Uterus (tissue), 3 donors: ENCODE measurements at regions not wholly inside any gene's neighbourhood (a gene's known extent, or its start where the extent isn't known, plus 50 kb on each side); places are given as distances from the start of the nearest gene placed in this dataset.

Experiments used
- DNase-seq, 2 donors: peaks; one replicate each; pipeline ENCODE4 v3.0.0-alpha.2; 2019 to 2020
- H3K27ac ChIP-seq, 2 donors: fragments of 200-600 bp; sonication (generic); 1 replicate in 1 of 2; 2 replicates in 1 of 2; pipeline ENCODE4 v1.5.1; 2016 to 2018
- H3K27me3 ChIP-seq, 2 donors: fragments of 200-600 bp; sonication (generic); one replicate each; pipeline ENCODE4 v1.5.1; 2018 to 2019; ENCODE audit warnings: control low read depth in 1 of 2
- H3K36me3 ChIP-seq, 2 donors: fragments of 200-600 bp; sonication (generic); one replicate each; pipeline ENCODE4 v1.5.1; 2019; ENCODE audit warnings: control low read depth in 1 of 2
- H3K4me1 ChIP-seq, 2 donors: fragments of 200-600 bp; sonication (generic); one replicate each; pipeline ENCODE4 v1.5.1; 2018 to 2019; ENCODE audit warnings: control low read depth in 1 of 2
- H3K4me3 ChIP-seq, 2 donors: fragments of 200-600 bp; sonication (generic); 1 replicate in 1 of 2; 2 replicates in 1 of 2; pipeline ENCODE4 v1.5.1; 2018 to 2019; ENCODE audit warnings: mild to moderate bottlenecking in 1 of 2
- H3K9me3 ChIP-seq, 2 donors: fragments of 200-600 bp; sonication (generic); one replicate each; pipeline ENCODE4 v1.5.1; 2019; ENCODE audit warnings: control low read depth in 1 of 2
- CTCF ChIP-seq, 4 experiments: fragments of 200-600 bp in 2 of 4; fragments of 450-650 bp in 2 of 4; sonication (generic) in 2 of 4; IDR thresholded peaks; one replicate each; pipeline ENCODE4 v1.5.1; 2016 to 2019; ENCODE audit warnings: antibody characterized with exemption in 4 of 4, mild to moderate bottlenecking in 2 of 4, moderate library complexity in 1 of 4
- POLR2A ChIP-seq, 2 donors: fragments of 450-650 bp; IDR thresholded peaks; one replicate each; pipeline ENCODE4 v1.6.1; 2016; ENCODE audit warnings: antibody characterized with exemption in 2 of 2, mild to moderate bottlenecking in 1 of 2, moderate library complexity in 1 of 2
- intact Hi-C: fragments of 100-400 bp; cut with DNase I; formaldehyde crosslinking; loops from one replicate; pipeline ENCODE4 v1.15.1; 2023; ENCODE audit warnings: low total_unique reads
- donor health status: DM: yes; HTN: yes; CAD: no.

DNA sequence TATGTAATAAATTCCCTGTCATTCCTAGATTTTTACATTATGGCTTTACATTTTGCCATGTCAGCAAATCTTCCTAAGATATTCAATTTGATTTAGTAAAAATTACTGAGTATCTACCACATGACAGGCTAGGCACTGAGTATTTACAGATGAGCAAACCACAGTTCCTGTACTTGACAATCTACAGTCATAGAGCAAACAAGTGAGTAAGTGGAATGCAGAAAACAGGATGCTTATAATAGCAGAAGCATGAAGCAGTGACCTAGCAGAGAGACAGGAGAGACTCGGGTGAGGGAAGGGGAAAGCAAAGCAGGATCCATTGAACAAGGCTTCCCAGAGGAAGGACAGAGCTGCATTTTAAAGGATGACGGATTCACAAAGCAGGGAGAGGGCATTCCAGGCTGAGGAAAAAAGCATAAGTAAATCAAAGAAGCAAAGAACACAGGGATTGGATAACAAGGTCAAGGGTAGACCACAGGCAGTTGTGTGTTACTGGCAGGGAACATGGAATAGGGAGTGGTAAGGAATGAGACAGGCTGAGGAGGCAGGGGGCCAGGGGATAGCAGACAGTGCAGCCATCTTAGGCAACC, 124.7 kb upstream of the C1QTNF7 start:
- Histone ChIP-seq H3K27me3 (no peaks in the 10 kb centered on the region), H3K36me3 (no peaks in the 10 kb centered on the region), H3K4me3 (no peak overlapping the region), H3K9me3 (no peaks in the 10 kb centered on the region), H3K27ac (peak overlapping the region; percentile 42 to 46), H3K4me1 (no peaks in the 10 kb centered on the region)
- intact Hi-C loops: no loop called here
- TF ChIP-seq CTCF (IDR thresholded peaks at IDR 0.05) (no peak), POLR2A (IDR thresholded peaks at IDR 0.05) (no peak)
- peak in 1 of 2 donors; percentile 22 for DNase-seq

GRCh38 chr4:15314974-15315373, 112.9 kb upstream of the C1QTNF7 start:
- H3K27ac ChIP-seq: no peak overlapping the region
- no peaks in the 10 kb centered on the region for H3K4me1 ChIP-seq
- intact Hi-C loops: no loop called here
- no peaks in the 10 kb centered on the region for H3K9me3 ChIP-seq
- TF ChIP-seq CTCF (IDR thresholded peaks at IDR 0.05): no peak
- TF ChIP-seq POLR2A (IDR thresholded peaks at IDR 0.05): no peak
- H3K4me3 ChIP-seq: no peak overlapping the region
- DNase-seq: no peak
- no peaks in the 10 kb centered on the region for H3K36me3 ChIP-seq
- H3K27me3 ChIP-seq: no peaks in the 10 kb centered on the region

DNA sequence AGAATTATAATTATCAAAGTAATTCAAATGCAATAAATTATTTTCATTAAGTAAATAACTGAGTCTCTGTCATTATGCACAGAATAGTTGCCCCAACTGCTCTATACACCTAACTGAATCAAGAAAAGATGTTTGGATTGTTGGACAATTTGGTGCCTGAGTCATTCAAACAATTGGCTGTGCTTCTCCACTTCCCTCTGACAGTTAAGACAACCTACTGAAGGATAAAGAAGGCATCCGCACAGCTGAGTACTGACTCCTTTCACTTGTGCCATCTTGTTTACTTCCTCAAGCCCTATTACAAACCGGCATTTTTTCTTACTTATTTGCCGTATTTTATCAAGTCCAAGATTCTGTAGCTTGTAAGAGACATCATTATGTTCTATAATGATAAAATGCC, 110.6 kb upstream of the C1QTNF7 start:
- Histone ChIP-seq H3K27ac (no peak overlapping the region), H3K36me3 (no peaks in the 10 kb centered on the region), H3K27me3 (no peaks in the 10 kb centered on the region), H3K9me3 (no peaks in the 10 kb centered on the region), H3K4me1 (no peaks in the 10 kb centered on the region), H3K4me3 (no peak overlapping the region)
- intact Hi-C loops: no loop called here
- no peak for TF ChIP-seq CTCF (IDR thresholded peaks at IDR 0.05)
- no peak for TF ChIP-seq POLR2A (IDR thresholded peaks at IDR 0.05)
- no peak for DNase-seq

- no peaks in the 10 kb centered on the region for H3K9me3 ChIP-seq
- no peaks in the 10 kb centered on the region for H3K4me1 ChIP-seq
- TF ChIP-seq POLR2A (IDR thresholded peaks at IDR 0.05) (no peak), CTCF (IDR thresholded peaks at IDR 0.05) (no peak)
- H3K27me3 ChIP-seq: no peaks in the 10 kb centered on the region
- no peaks in the 10 kb centered on the region for H3K36me3 ChIP-seq
- no peak for DNase-seq
- no peak overlapping the region for H3K4me3 ChIP-seq
- no peak overlapping the region for H3K27ac ChIP-seq
- intact Hi-C loops: no loop called here
Observed at GRCh38 chr4:15318621-15319348, 109.0 kb upstream of the C1QTNF7 start.

GRCh38 chr4:15320121-15320678, 107.6 kb upstream of the C1QTNF7 start:
- no peak for DNase-seq
- no peaks in the 10 kb centered on the region for H3K36me3 ChIP-seq
- H3K4me3 ChIP-seq: no peak overlapping the region
- intact Hi-C loops: no loop called here
- no peaks in the 10 kb centered on the region for H3K27me3 ChIP-seq
- TF ChIP-seq POLR2A (IDR thresholded peaks at IDR 0.05) (no peak), CTCF (IDR thresholded peaks at IDR 0.05) (no peak)
- H3K4me1 ChIP-seq: no peaks in the 10 kb centered on the region
- no peak overlapping the region for H3K27ac ChIP-seq
- no peaks in the 10 kb centered on the region for H3K9me3 ChIP-seq
